GM21825 (cell line): ENCODE measurements at regions not wholly inside any gene's neighbourhood (a gene's known extent, or its start where the extent isn't known, plus 50 kb on each side); places are given as distances from the start of the nearest gene placed in this dataset.
"Not testable (repeated sequence)": the region's sequence is repeated elsewhere in the genome, so short reads cannot be mapped to it uniquely, and the experiment has no call there.

Source experiments
- ATAC-seq: cut with Tn5 transposase; IDR thresholded peaks from one replicate; pipeline ENCODE4 v1.9.1; 2021; ENCODE audit warnings: mild to moderate bottlenecking, moderate library complexity; ENCODE audit not compliant: unreplicated experiment

GRCh38 chr14:30356438-30357202, 202.3 kb upstream of the G2E3 start:
- no peak for ATAC-seq

GRCh38 chr14:30357791-30358190, 201.2 kb upstream of the G2E3 start:
- ATAC-seq = no peak

GRCh38 chr14:30362369-30363218, 196.4 kb upstream of the G2E3 start:
- no peak for ATAC-seq

GRCh38 chr14:30363219-30363880, 195.6 kb upstream of the G2E3 start:
- not testable (repeated sequence) for ATAC-seq

- ATAC-seq = no peak
These were observed 189.3 kb upstream of the G2E3 start for GRCh38 chr14:30369502-30370180.

GRCh38 chr14:30373053-30373452, 185.9 kb upstream of the G2E3 start:
- ATAC-seq = no peak

GRCh38 chr14:30373526-30373925, 185.4 kb upstream of the G2E3 start:
- ATAC-seq = no peak

- peak; percentile 97 for ATAC-seq
These were observed 183.6 kb upstream of the G2E3 start for GRCh38 chr14:30375296-30375892.

GRCh38 chr14:30381861-30382480, 177.0 kb upstream of the G2E3 start:
- ATAC-seq = no peak

- no peak for ATAC-seq
These were observed 173.0 kb upstream of the G2E3 start for GRCh38 chr14:30385925-30386324.

GRCh38 chr14:30387871-30388270, 171.1 kb upstream of the G2E3 start:
- ATAC-seq = no peak

GRCh38 chr14:30389134-30389876, 169.7 kb upstream of the G2E3 start:
- no peak for ATAC-seq

GRCh38 chr14:30389877-30390385, 169.0 kb upstream of the G2E3 start:
- no peak for ATAC-seq

GRCh38 chr14:30395065-30395464, 163.9 kb upstream of the G2E3 start:
- no peak for ATAC-seq

- ATAC-seq = no peak
These were observed 156.1 kb upstream of the G2E3 start for GRCh38 chr14:30402846-30403245.

GRCh38 chr14:30403791-30404190, 155.2 kb upstream of the G2E3 start:
- no peak for ATAC-seq

GRCh38 chr14:30409508-30410015, 149.4 kb upstream of the G2E3 start:
- not testable (repeated sequence) for ATAC-seq

- ATAC-seq = no peak
These were observed 148.0 kb upstream of the G2E3 start for GRCh38 chr14:30410986-30411385.

GRCh38 chr14:30413184-30413583, 145.8 kb upstream of the G2E3 start:
- ATAC-seq = not testable (repeated sequence)
